Muscle layer of duodenum (tissue), 2 donors: ENCODE measurements at regions not wholly inside any gene's neighbourhood (a gene's known extent, or its start where the extent isn't known, plus 50 kb on each side); places are given as distances from the start of the nearest gene placed in this dataset.
"Not testable (repeated sequence)": the region's sequence is repeated elsewhere in the genome, so short reads cannot be mapped to it uniquely, and the experiment has no call there.

ENCODE experiments used
- H3K27ac ChIP-seq: one replicate; pipeline ENCODE4 v1.7.0; 2013; ENCODE audit warnings: mild to moderate bottlenecking, low read length
- H3K27me3 ChIP-seq: one replicate; pipeline ENCODE4 v1.7.0; 2013; ENCODE audit warnings: low read depth, mild to moderate bottlenecking, control low read depth, low read length
- H3K36me3 ChIP-seq, 2 donors: one replicate each; pipeline ENCODE4 v1.7.0; 2013; ENCODE audit warnings: low read length in 2 of 2, control low read depth in 1 of 2, mild to moderate bottlenecking in 1 of 2; ENCODE audit not compliant: insufficient read depth in 2 of 2, control insufficient read depth in 1 of 2
- H3K4me1 ChIP-seq, 2 donors: one replicate each; pipeline ENCODE4 v1.7.0; 2013; ENCODE audit warnings: low read length in 2 of 2, mild to moderate bottlenecking in 2 of 2, control low read depth in 1 of 2, moderate library complexity in 1 of 2; ENCODE audit not compliant: insufficient read depth in 2 of 2, control insufficient read depth in 1 of 2
- H3K4me3 ChIP-seq, 2 donors: one replicate each; pipeline ENCODE4 v1.7.0; 2013; ENCODE audit warnings: low read length in 2 of 2, low read depth in 1 of 2, mild to moderate bottlenecking in 1 of 2
- H3K9me3 ChIP-seq, 2 donors: one replicate each; pipeline ENCODE4 v1.7.0; 2013; ENCODE audit warnings: low read length in 2 of 2, control low read depth in 1 of 2, mild to moderate bottlenecking in 1 of 2; ENCODE audit not compliant: control insufficient read depth in 1 of 2
- donor health status: healthy.

GRCh38 chr19:30933454-30933853 is 415.8 kb downstream of the TSHZ3 start:
- H3K36me3 ChIP-seq, H3K27ac ChIP-seq, H3K4me1 ChIP-seq, H3K9me3 ChIP-seq, H3K4me3 ChIP-seq, H3K27me3 ChIP-seq: not testable (repeated sequence)

DNA sequence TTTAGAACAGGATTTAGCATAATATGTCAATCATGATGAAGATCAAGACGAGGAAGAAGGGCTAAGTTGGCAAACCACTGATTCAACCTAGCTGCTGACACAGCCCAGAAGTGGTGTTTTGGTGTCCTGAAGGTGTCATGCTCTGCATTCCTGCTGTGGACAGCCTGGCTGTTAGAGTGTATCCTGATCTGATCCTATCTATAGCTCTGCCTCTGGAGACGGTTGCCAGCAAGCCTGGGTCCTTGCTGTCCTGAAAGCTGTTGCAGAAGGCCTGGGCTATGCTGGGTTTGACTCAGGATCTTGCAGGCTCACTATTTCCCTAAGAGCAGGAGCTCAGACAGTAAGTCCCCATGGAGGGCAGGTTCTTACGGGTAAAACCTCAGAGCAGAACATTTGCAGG is 416.4 kb downstream of the TSHZ3 start:
- Histone ChIP-seq H3K27ac (no peak overlapping the region), H3K9me3 (no peaks in the 10 kb centered on the region), H3K36me3 (no peaks in the 10 kb centered on the region), H3K27me3 (no peaks in the 10 kb centered on the region), H3K4me1 (no peaks in the 10 kb centered on the region), H3K4me3 (no peak overlapping the region)

DNA sequence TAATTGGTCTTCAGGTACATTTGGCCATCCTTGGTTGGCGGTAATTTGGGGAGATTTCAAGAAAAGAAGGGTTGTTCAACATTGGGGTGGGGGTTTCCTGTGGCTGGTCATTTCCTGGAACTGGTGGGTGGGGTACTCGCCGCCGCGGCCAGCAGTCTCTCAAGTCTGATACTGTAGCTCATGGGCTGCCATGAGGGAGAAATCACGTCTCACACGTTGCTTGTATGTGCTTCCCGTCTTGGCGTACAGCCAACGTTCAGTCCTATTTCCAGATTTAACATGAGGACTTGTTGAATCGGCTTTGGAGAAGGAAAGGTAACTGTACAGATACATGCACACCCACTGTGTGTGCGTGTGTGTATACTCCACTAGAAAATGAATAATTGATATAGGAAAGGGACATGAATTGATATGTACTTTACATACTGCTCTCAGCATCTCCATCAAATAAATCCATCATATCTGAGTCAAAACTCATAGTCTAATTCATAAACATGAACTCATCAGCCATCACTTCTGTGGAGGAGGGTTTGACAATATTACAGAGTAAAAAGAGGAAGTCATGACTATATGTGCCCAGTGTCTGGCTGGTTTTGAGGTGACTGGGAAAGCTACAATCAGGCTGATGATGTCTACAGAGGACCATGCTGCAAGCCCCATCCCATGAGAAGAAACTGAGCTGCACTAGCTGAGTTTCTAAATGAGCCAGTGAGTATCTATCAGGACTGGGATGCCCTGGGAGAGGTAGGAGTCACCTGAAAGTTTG is 418.1 kb downstream of the TSHZ3 start:
- no peak overlapping the region for H3K27ac ChIP-seq
- no peaks in the 10 kb centered on the region for H3K9me3 ChIP-seq
- no peaks in the 10 kb centered on the region for H3K4me1 ChIP-seq
- H3K27me3 ChIP-seq = no peaks in the 10 kb centered on the region
- H3K36me3 ChIP-seq = no peaks in the 10 kb centered on the region
- no peak overlapping the region for H3K4me3 ChIP-seq

- Histone ChIP-seq H3K27ac (no peak overlapping the region), H3K36me3 (no peaks in the 10 kb centered on the region), H3K4me3 (no peak overlapping the region), H3K9me3 (no peaks in the 10 kb centered on the region), H3K4me1 (no peaks in the 10 kb centered on the region), H3K27me3 (no peaks in the 10 kb centered on the region)
These were observed 421.5 kb downstream of the TSHZ3 start for GRCh38 chr19:30927705-30928104.

GRCh38 chr19:30924670-30925069 is 424.6 kb downstream of the TSHZ3 start:
- no peaks in the 10 kb centered on the region for H3K4me1 ChIP-seq

GRCh38 chr19:30924069-30924636 is 425.1 kb downstream of the TSHZ3 start:
- no peak overlapping the region for H3K27ac ChIP-seq
- no peaks in the 10 kb centered on the region for H3K9me3 ChIP-seq
- no peaks in the 10 kb centered on the region for H3K27me3 ChIP-seq
- H3K4me1 ChIP-seq = no peaks in the 10 kb centered on the region
- no peaks in the 10 kb centered on the region for H3K36me3 ChIP-seq
- H3K4me3 ChIP-seq = no peak overlapping the region

More at GRCh38 chr19:30924670-30925069, 424.6 kb downstream of the TSHZ3 start:
- Histone ChIP-seq H3K9me3 (no peaks in the 10 kb centered on the region), H3K27me3 (no peaks in the 10 kb centered on the region), H3K27ac (no peak overlapping the region), H3K4me3 (no peak overlapping the region), H3K36me3 (no peaks in the 10 kb centered on the region)

DNA sequence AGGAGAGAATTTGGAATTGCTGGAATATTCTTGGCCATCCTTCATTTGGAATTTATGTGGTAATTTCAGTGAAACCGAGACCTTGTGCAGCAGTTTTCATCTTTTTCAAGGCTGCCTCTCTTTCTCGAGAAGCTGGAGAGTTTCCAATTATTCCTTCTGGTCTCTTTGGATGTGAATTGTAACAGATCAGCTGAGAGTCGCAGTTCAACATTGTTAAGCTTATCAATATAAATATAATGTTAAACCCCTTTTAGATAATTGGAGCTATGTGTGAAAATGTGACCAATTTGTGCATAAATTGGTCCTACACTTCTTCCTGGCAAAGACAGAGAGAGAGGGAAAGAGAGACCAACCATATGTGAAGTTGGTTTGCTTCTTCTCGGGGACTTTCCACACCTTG is 425.6 kb downstream of the TSHZ3 start:
- no peaks in the 10 kb centered on the region for H3K9me3 ChIP-seq

DNA sequence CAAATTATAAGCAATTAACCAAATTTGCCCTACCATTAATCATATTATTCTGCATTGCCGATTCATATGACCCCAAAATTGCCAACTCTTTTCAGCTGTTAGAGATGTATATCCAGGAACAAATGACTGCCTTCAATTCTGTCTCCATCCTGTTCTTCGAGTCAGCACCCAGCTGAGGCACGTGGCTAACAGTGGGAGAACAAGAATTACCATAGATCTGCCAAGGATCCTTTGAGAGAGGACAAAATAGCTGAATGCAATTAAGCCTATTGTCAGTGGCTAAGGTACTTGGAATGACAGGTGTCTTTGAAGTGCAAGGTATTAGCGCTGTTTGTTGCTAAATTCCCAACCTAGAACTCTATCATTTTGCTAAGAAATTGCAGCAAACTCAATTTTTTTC is 426.1 kb downstream of the TSHZ3 start:
- Histone ChIP-seq H3K4me3 (no peak overlapping the region), H3K27me3 (no peaks in the 10 kb centered on the region), H3K9me3 (no peaks in the 10 kb centered on the region), H3K27ac (no peak overlapping the region), H3K4me1 (no peaks in the 10 kb centered on the region), H3K36me3 (no peaks in the 10 kb centered on the region)

More for the DNA sequence above, 425.6 kb downstream of the TSHZ3 start:
- Histone ChIP-seq H3K4me1 (no peaks in the 10 kb centered on the region), H3K4me3 (no peak overlapping the region), H3K27me3 (no peaks in the 10 kb centered on the region), H3K36me3 (no peaks in the 10 kb centered on the region), H3K27ac (no peak overlapping the region)

DNA sequence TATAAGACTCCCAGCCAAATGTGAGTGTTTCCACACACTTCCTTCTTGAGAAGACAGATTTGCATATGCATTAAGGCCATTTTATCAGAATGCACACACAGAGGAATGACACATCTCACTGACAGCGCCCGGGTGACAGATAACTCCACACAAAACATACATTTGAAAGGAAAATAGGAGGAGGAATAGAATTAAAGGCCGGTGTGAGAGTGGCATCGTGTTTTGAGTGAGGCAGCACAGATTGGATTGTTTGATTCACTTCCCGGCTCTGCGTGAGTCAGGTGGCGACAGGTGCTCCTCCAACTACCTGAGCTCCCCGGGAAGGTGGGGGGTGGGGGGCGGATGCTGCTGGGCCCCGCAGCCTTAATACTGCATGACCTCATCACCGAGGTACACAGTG is 429.0 kb downstream of the TSHZ3 start:
- Histone ChIP-seq H3K9me3 (no peaks in the 10 kb centered on the region), H3K4me3 (no peak overlapping the region), H3K27me3 (no peaks in the 10 kb centered on the region), H3K4me1 (no peaks in the 10 kb centered on the region), H3K27ac (no peak overlapping the region), H3K36me3 (no peaks in the 10 kb centered on the region)

DNA sequence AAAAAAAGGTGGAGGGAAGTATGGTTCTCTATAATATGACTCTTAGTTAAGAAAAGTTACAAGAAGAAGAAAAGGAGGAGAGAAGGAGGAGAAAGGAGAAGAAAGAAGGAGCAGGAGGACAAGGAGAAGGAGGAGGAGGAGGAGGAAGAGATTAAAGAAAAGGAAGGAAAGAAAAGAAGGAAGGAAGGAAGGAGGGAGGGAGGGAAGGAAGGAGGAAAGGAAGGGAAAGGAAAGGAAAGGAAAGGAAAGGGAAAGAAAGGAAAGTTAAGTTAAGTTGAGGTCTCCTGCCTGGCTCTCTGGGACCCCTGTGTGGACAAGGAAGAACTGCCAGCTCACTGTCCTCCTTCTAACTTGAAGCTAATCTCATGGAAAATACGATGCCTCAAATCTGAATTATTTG is 429.5 kb downstream of the TSHZ3 start:
- Histone ChIP-seq H3K27me3 (no peaks in the 10 kb centered on the region), H3K4me3 (no peak overlapping the region), H3K27ac (no peak overlapping the region), H3K9me3 (no peaks in the 10 kb centered on the region), H3K36me3 (no peaks in the 10 kb centered on the region), H3K4me1 (no peaks in the 10 kb centered on the region)

DNA sequence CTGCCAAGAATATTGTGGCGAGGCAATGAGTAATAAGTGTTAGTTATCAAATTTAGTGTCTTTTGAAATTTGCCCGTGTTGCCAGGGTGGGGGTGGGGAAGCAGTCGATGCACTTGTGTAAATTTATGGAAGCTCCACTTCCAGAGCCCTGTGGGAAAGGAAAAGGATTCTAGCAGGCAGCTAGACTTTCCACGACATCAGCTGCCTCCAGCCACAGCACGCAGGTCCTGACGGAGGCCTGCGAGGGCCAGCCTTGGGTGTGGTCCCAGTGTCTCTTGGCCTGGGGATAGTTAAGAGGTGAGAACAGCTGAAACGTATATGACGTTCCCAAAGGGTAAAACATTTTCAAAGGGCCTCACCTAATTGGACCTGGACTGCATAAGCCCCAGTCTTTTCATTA is 433.0 kb downstream of the TSHZ3 start:
- no peaks in the 10 kb centered on the region for H3K9me3 ChIP-seq
- no peaks in the 10 kb centered on the region for H3K4me1 ChIP-seq
- no peaks in the 10 kb centered on the region for H3K27me3 ChIP-seq
- no peak overlapping the region for H3K27ac ChIP-seq
- no peaks in the 10 kb centered on the region for H3K36me3 ChIP-seq
- H3K4me3 ChIP-seq = no peak overlapping the region

GRCh38 chr19:30911491-30911890 is 437.7 kb downstream of the TSHZ3 start:
- Histone ChIP-seq H3K4me3 (no peak overlapping the region), H3K4me1 (no peaks in the 10 kb centered on the region), H3K9me3 (no peaks in the 10 kb centered on the region), H3K36me3 (no peaks in the 10 kb centered on the region), H3K27me3 (no peaks in the 10 kb centered on the region), H3K27ac (no peak overlapping the region)
